ENCODE measurements at regions not wholly inside any gene's neighbourhood (a gene's known extent, or its start where the extent isn't known, plus 50 kb on each side); places are given as distances from the start of the nearest gene placed in this dataset.

GRCh38 chr10:78288663-78289062 is 255.0 kb downstream of the RPS24 start:
- TF ChIP-seq MAX (IDR thresholded peaks at IDR 0.05) (no peak), EZH2phosphoT487 (IDR thresholded peaks at IDR 0.05; ENCODE audit: borderline replicate concordance) (no peak), CTCF (IDR thresholded peaks at IDR 0.05 in 2 of 3, conservative IDR thresholded peaks at IDR 0.05 in 1 of 3; ENCODE audit: borderline replicate concordance in 1 of 3, insufficient read depth in 1 of 3, low read depth in 2 of 3, low read length in 2 of 3) (no peak), RAD21 (IDR thresholded peaks at IDR 0.05; ENCODE audit: low read depth) (no peak), YY1 (IDR thresholded peaks at IDR 0.05; ENCODE audit: extremely low read depth, insufficient replicate concordance, low read depth, low read length) (no peak), EGR1 (IDR thresholded peaks at IDR 0.05; ENCODE audit: low read depth) (no peak), SIN3A (IDR thresholded peaks at IDR 0.05; ENCODE audit: low read depth) (no peak), JUND (IDR thresholded peaks at IDR 0.05) (no peak), POLR2AphosphoS5 (IDR thresholded peaks at IDR 0.05; ENCODE audit: low read depth, low read length) (no peak), POLR2A (IDR thresholded peaks at IDR 0.05; ENCODE audit: borderline replicate concordance, extremely low read depth, insufficient read depth, insufficient read length) (no peak), CEBPB (IDR thresholded peaks at IDR 0.05; ENCODE audit: low read depth) (no peak), EZH2 (IDR thresholded peaks at IDR 0.05) (no peak)
- TF ChIP-seq, protein P1, sequence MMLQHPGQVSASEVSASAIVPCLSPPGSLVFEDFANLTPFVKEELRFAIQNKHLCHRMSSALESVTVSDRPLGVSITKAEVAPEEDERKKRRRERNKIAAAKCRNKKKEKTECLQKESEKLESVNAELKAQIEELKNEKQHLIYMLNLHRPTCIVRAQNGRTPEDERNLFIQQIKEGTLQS (IDR thresholded peaks at IDR 0.05), result no peak

Measured in HCT116 (cell line).